ENCODE measurements at regions not wholly inside any gene's neighbourhood (a gene's known extent, or its start where the extent isn't known, plus 50 kb on each side); places are given as distances from the start of the nearest gene placed in this dataset.

DNA sequence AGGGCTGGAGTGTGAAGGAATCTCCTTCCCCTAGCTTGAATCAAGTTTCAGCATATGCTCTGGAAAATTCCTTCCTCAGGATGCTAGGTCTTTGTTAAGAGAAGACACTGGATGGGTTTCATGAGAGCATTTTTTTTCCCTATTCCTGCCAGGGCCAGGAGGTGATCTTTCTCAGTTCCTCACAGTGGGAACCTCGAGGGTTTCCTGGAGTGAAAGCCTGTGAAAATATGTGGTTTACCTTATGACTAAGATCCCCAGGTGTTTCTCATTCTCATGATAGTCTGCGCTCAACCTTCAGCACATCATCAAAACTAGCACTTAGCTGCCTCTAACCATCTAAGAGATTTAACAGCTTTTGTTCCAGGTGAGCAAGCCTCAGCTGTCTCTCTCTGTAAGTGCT, 985.3 kb upstream of the FAT3 start:
- no peak for DNase-seq (ENCODE audit: low spot score)

GRCh38 chr11:91231226-91231625, 993.4 kb upstream of the FAT3 start:
- DNase-seq (ENCODE audit: low spot score), result no peak

- no peak for DNase-seq (ENCODE audit: low spot score)
Measured at GRCh38 chr11:91230647-91231046, 994.0 kb upstream of the FAT3 start.

- DNase-seq (ENCODE audit: low spot score), result no peak
Measured at GRCh38 chr11:91222830-91223229, 1000.0 kb upstream of the CHORDC1 start.

- no peak for DNase-seq (ENCODE audit: low spot score)
Measured at GRCh38 chr11:91220476-91221202, 997.8 kb upstream of the CHORDC1 start.

GRCh38 chr11:91219535-91219934, 996.7 kb upstream of the CHORDC1 start:
- DNase-seq (ENCODE audit: low spot score), result no peak

- DNase-seq (ENCODE audit: low spot score), result no peak
Measured at GRCh38 chr11:91209751-91210150, 986.9 kb upstream of the CHORDC1 start.

GRCh38 chr11:91209306-91209705, 986.5 kb upstream of the CHORDC1 start:
- DNase-seq (ENCODE audit: low spot score), result no peak

- no peak for DNase-seq (ENCODE audit: low spot score)
Measured at GRCh38 chr11:91199866-91200265, 977.0 kb upstream of the CHORDC1 start.

GRCh38 chr11:91194546-91194945, 971.7 kb upstream of the CHORDC1 start:
- DNase-seq (ENCODE audit: low spot score), result no peak

GRCh38 chr11:91188484-91188883, 965.6 kb upstream of the CHORDC1 start:
- DNase-seq (ENCODE audit: low spot score), result no peak

DNA sequence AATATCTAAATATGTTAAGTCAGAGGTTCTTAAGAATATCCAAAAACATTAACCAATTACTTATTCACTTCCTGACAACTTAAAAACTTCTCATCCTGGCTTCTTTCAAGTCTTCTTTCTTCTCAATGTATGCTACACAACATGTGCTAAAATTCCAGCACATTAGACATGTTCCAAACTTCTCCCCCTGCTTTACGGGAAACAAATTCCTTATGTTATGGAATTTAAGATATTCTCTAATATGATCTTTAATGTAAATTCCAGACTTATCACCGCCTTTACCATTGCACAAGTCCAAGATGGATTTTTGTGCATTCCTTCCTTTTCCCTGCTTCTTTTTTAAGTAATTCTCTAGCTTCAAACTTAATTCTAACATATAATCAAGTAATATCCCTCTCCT, 964.5 kb upstream of the CHORDC1 start:
- DNase-seq (ENCODE audit: low spot score), result no peak

- no peak for DNase-seq (ENCODE audit: low spot score)
Measured at GRCh38 chr11:91178366-91178765, 955.5 kb upstream of the CHORDC1 start.

DNA sequence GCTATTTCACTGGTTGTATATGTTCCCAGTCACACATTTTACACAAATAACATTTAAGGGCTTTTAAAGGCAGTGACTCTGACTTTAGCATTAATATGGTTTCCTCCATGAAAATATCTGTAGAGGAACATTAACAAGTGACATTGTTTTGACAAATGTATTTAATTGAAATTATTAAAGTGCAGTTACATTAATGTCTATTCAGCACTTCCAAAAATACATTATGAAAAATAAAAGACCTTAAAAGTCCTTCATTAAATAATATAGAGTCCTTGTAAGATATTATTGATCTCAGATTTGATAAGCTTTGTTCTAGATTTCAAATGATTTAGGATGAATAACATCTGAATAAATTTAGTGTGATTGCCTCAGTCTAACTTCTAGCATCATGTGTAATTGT, 951.9 kb upstream of the CHORDC1 start:
- DNase-seq (ENCODE audit: low spot score), result no peak

GRCh38 chr11:91174193-91174592, 951.3 kb upstream of the CHORDC1 start:
- DNase-seq (ENCODE audit: low spot score), result no peak

DNA sequence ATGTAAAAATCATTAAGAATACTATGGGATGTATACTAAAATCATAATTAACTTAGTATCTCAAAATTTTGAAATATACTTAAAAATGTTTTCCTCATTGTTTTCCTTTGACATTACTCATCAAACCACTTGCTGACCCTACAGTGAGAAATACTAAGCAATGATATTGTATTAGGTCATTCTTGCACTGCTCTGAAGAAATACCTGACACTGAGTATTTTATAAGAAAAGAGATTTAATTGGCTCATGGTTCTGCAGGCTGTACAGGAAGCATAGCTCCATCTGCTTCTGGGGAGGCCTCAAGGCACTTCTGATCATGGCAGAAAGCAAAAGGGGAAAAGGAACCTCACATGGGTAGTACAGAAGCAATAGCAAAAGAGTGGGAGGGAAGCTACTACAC, 950.9 kb upstream of the CHORDC1 start:
- DNase-seq (ENCODE audit: low spot score), result no peak

DNA sequence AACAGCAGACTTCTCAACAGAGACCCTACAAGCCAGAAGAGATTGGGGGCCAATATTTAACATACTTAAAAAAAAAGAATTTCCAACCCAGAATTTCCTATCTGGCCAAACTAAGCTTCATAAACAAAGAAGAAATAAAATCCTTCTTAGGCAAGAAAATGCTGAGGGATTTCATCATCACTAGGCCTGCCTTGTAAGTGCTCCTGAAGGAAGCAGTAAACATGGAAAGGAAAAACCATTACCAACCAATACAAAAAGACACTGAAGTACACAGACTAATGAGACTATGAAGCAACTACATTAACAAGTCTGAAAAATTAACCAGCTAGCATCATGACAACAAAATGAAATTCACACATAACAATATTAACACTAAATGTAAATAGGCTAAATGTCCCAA, 947.9 kb upstream of the CHORDC1 start:
- DNase-seq (ENCODE audit: low spot score), result no peak

DNA sequence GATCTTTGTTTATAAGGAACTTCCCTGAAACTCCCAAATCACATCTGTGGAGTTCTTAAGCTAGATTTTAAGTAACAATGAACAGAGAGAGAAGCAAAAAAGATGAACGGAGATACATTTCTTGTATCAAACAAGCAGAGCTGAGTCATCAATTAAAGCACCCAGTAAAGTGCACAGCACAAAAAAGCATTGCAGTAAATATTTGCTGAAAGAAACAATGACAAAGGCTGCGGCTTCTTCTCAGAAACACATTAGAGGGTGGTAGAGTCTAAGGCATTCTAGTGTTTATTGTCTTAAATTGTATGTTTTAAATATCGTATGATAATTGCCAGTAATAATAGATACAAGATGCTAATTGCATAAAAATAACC, 941.6 kb upstream of the CHORDC1 start:
- no peak for DNase-seq (ENCODE audit: low spot score)

DNA sequence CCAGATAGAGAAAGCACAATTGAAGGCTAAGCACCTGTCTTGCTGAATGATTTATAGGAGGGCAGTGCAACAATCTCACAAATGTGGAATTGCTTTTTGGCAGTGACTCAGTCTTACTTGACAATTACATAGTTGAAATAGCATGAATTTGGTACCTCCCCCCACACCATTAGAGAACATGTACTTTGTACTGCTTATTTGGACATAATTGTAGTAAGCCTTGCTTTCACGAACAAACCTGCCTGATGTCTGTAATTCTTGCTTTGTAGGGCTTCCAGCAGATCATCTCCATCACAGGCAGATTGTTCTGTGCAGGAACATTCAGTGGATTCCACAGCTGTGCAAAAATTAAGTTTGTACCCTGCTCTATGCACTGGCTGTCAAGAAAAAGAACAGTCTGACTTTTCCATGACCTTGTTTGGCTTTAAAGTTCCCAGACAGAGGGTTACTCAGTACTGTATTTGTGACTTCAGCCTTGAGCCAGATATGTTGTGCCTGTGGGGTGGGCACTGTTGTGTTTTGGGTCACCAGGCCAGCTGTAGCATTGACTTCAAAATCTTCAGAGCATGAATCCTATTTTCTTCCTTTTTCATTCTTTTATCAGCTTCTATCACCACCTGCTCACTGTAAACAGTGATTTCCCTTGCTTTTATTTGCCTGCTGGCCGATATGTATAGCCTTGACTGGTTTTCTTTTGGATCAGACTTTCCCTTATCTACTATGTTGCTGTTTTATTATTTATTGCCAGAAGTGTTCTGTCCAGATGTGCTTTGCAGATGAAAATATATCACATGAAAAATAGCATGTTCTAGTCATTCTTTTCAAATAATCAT, 941.0 kb upstream of the CHORDC1 start:
- DNase-seq (ENCODE audit: low spot score), result no peak

DNA sequence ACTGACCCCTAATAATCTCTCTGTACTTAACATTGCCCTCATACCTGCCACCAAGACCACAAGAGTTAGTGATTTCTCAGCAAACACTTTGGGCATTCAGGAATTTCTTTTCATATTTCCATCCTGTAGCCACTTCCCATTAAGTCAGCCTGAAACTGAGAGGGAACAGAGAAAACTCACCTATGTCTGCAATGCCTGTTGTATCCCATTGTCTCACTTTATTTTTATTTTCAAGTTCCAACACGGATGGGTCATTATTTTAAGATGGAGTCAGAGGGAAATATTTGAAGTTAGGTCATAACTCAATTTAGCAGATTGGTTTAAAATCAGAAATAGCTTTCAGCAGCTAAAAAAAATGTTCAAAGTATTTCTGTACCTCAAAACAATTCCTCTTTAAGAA, 937.8 kb upstream of the CHORDC1 start:
- no peak for DNase-seq (ENCODE audit: low spot score)

DNA sequence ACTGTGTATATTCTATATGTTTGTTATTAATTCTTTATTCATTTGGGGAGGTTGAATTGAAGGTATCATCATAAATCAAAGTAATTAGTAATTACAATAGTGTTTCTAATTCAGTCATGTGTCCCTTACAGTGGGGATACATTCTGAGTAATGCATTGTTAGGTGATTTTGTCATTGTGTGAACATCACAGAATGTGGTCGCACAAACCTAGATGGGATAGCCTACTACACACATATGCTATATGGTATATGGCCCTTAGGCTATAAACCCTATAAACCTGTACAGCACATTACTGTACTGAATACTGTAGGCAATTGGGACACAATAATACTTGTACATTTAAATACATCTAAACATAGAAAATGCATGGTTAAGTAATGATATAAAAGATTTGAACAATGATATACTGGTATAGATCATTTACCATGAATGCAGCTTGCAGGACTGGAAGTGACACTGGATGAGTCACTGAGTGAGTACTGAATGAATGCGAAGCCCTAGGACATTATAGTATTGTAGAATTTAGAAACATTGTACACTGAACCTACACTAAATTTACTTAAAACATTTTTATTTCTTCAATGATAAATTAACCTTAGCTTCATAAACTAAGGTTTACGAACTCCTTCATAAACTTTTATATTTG, 936.2 kb upstream of the CHORDC1 start:
- DNase-seq (ENCODE audit: low spot score), result no peak

GRCh38 chr11:91158297-91158696, 935.4 kb upstream of the CHORDC1 start:
- no peak for DNase-seq (ENCODE audit: low spot score)

DNA sequence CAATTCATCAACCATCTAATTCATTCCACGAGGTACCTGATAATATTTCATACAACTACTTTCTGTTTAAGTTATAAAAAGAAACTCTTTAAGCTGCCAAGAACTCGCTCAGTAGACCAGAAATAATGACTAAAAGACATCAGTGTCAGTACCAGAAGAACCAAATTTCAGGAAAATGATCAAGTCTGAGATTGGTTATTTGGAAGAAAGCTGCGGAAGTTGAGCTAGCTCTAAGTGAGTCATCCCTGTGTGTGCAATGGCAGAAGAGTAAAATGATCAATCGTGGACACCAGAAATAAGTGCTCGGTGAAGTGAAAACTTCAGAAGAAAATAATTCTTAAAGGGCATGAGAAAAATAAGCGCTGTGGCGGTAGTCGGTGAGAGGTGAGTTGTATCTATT, 933.2 kb upstream of the CHORDC1 start:
- no peak for DNase-seq (ENCODE audit: low spot score)

Measured in cerebellar cortex (tissue), 1 donor.